Stomach (tissue), 8 donors: ENCODE measurements at regions not wholly inside any gene's neighbourhood (a gene's known extent, or its start where the extent isn't known, plus 50 kb on each side); places are given as distances from the start of the nearest gene placed in this dataset.

Source experiments
- DNase-seq, 2 donors: peaks; one replicate each; pipeline versions ENCODE4 v3.0.0 to v3.0.0-alpha.2; 2013 to 2019
- H3K27ac ChIP-seq, 5 donors: fragments of 200-600 bp in 4 of 5; sonication (generic) in 4 of 5; one replicate each; pipeline ENCODE4 v1.5.1; 2013 to 2019; ENCODE audit warnings: mild to moderate bottlenecking in 1 of 5, moderate library complexity in 1 of 5
- H3K27me3 ChIP-seq, 3 donors: fragments of 200-600 bp; sonication (generic); one replicate each; pipeline ENCODE4 v1.5.1; 2017 to 2019; ENCODE audit warnings: mixed run types in 1 of 3
- H3K36me3 ChIP-seq, 4 donors: fragments of 200-600 bp; sonication (generic); 1 replicate in 3 of 4; 2 replicates in 1 of 4; pipeline ENCODE4 v1.5.1; 2016 to 2019
- H3K4me1 ChIP-seq, 4 donors: fragments of 200-600 bp; sonication (generic); one replicate each; pipeline ENCODE4 v1.5.1; 2016 to 2019
- H3K4me3 ChIP-seq, 4 donors: fragments of 200-600 bp; sonication (generic) in 3 of 4; one replicate each; pipeline ENCODE4 v1.5.1; 2016 to 2019; ENCODE audit warnings: mild to moderate bottlenecking in 1 of 4
- H3K9me3 ChIP-seq, 4 donors: fragments of 200-600 bp; sonication (generic); one replicate each; pipeline ENCODE4 v1.5.1; 2016 to 2019
- EP300 ChIP-seq: sonication (generic); formaldehyde crosslinking; IDR thresholded peaks from one replicate; pipeline ENCODE4 v1.6.1; 2017; ENCODE audit warnings: antibody characterized with exemption
- POLR2A ChIP-seq, 4 donors: fragments of 450-650 bp; IDR thresholded peaks; one replicate each; pipeline ENCODE4 v1.6.1; 2016; ENCODE audit warnings: antibody characterized with exemption in 4 of 4, control low read depth in 2 of 4, mild to moderate bottlenecking in 1 of 4, moderate library complexity in 1 of 4
- POLR2AphosphoS5 ChIP-seq, 3 donors: sonication (generic); formaldehyde crosslinking; IDR thresholded peaks; one replicate each; pipeline ENCODE4 v1.6.1; 2016; ENCODE audit warnings: antibody characterized with exemption in 3 of 3
- WGBS, 5 donors: extraction: QIAGEN DNeasy Blood & Tissue Kit in 3 of 5; methylation state at CpG; one replicate each; pipeline versions ENCODE4 v1.1.5 to v1.1.7; 2013 to 2018; 5-methylcytosine and 5-hydroxymethylcytosine counted together
- intact Hi-C: fragments of 100-400 bp; cut with DNase I; formaldehyde crosslinking; loops from one replicate; pipeline ENCODE4 v1.15.1; 2023; ENCODE audit warnings: low total_unique reads
- TF ChIP-seq, protein P1 (sequence below), 7 experiments: fragments of 450-650 bp in 4 of 7; fragments of 200-600 bp in 3 of 7; sonication (generic) in 3 of 7; IDR thresholded peaks; one replicate each; pipeline ENCODE4 v1.5.1; 2016 to 2019; ENCODE audit warnings: antibody characterized with exemption in 7 of 7, control low read depth in 2 of 7, mild to moderate bottlenecking in 1 of 7
- donor health status: healthy with polysubstance abuse.
- donor health status: Bipolar disorder and iron deficiency.
- donor health status: healthy.

DNA sequence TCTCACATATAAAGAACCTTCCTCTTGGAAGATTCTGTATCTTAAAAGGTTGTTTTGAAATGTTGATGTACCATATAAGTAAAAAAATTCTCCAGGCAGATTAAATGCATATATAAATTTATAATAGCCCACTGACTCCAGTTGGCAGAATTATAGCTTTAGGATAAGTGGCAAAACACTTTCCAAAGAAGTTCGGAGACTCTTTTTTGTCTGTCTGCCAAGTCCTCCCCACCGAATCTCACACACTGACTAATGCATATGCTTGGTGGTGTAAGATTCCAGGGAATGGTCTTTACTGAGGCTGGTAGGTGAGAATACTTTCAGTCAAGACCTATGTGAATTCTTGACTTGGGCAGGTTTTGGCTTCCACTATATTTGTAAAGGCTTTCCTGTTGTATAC lies 724.3 kb upstream of the CXADR start:
- Histone ChIP-seq H3K27me3 (no peaks in the 10 kb centered on the region), H3K9me3 (peaks cover 0 to 17% (median 5%) of the 10 kb centered on the region in 4 donors), H3K27ac (no peak overlapping the region), H3K4me1 (no peaks in the 10 kb centered on the region), H3K4me3 (no peak overlapping the region), H3K36me3 (no peaks in the 10 kb centered on the region)
- DNase-seq, result no peak
- TF ChIP-seq, protein P1, sequence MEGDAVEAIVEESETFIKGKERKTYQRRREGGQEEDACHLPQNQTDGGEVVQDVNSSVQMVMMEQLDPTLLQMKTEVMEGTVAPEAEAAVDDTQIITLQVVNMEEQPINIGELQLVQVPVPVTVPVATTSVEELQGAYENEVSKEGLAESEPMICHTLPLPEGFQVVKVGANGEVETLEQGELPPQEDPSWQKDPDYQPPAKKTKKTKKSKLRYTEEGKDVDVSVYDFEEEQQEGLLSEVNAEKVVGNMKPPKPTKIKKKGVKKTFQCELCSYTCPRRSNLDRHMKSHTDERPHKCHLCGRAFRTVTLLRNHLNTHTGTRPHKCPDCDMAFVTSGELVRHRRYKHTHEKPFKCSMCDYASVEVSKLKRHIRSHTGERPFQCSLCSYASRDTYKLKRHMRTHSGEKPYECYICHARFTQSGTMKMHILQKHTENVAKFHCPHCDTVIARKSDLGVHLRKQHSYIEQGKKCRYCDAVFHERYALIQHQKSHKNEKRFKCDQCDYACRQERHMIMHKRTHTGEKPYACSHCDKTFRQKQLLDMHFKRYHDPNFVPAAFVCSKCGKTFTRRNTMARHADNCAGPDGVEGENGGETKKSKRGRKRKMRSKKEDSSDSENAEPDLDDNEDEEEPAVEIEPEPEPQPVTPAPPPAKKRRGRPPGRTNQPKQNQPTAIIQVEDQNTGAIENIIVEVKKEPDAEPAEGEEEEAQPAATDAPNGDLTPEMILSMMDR (IDR thresholded peaks at IDR 0.05), result no peak
- no peak for TF ChIP-seq POLR2A (IDR thresholded peaks at IDR 0.05)
- TF ChIP-seq EP300, result no peak
- TF ChIP-seq POLR2AphosphoS5 (IDR thresholded peaks at IDR 0.05), result no peak
- WGBS, 5 donors, result 33 to 41% (median 37%) methylated on average over 2 of the region's 2 CpGs
- intact Hi-C loops, result no loop called here

DNA sequence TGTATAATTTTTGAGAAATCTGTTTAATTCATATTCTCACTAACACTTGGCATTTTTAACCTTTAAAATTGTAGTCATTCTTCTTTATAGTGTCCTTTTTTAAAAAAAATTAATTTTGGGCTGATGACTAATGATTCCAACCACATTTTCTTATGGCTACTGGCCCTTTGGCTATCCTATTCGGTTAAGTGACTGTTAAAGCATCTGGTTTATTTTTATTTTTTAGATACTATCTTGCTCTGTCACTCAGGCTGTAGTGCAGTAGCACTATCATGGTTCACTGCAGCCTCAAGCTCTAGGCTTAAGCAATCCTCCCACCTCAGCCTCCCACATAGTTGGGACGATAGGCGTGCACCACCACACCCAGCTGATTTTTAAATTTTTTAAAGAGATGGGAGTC lies 723.2 kb upstream of the CXADR start:
- Histone ChIP-seq H3K27me3 (no peaks in the 10 kb centered on the region), H3K36me3 (no peaks in the 10 kb centered on the region), H3K27ac (no peak overlapping the region), H3K4me1 (no peaks in the 10 kb centered on the region), H3K4me3 (no peak overlapping the region), H3K9me3 (peaks cover 0 to 7% (median 0%) of the 10 kb centered on the region in 4 donors)
- no peak for TF ChIP-seq POLR2AphosphoS5 (IDR thresholded peaks at IDR 0.05)
- TF ChIP-seq EP300, result no peak
- TF ChIP-seq, protein P1 (IDR thresholded peaks at IDR 0.05), result no peak
- no peak for TF ChIP-seq POLR2A (IDR thresholded peaks at IDR 0.05)
- intact Hi-C loops, result no loop called here
- WGBS, 5 donors, result 88 to 91% (median 88%) methylated on average over 3 of the region's 3 CpGs
- no peak for DNase-seq

DNA sequence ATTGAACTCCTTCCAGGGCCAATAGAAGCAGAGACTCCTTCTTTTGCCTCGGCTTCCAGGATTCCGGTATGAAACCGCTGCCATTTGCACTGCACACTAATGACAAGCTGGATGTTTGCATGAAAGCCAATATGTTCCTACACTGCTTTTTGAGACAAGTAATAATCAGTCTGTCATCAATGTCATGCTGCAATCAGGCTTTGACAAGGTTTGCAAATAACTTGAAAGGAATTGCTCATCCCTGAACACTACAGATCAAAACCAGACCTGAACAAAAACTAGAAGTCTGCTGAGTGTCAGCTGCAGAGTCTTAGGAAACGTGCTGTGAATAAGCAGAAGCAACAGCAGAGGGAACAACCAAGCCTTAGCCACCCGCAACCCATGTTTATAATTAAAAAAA lies 720.7 kb upstream of the CXADR start:
- H3K4me3 ChIP-seq, result no peak overlapping the region

DNA sequence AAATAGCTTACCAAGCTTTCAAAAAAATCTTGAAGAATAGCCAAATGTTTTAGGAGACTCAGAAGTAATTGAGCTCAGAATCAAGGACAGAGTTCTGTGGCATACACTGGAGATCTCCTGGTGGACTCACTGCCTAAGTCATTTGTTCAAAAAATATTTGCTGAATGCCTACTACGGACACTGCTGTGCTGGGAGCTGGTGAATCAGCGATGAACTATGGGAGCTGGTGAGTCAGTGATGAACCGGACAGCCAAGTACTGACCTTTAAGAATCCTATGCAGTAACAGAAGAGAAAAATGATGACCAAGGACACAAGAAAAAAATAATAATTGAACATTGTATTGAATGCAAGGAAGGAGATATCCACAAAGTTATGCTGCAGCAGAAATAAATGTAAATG lies 717.9 kb upstream of the CXADR start:
- Histone ChIP-seq H3K4me3 (no peak overlapping the region), H3K27me3 (no peaks in the 10 kb centered on the region), H3K4me1 (no peaks in the 10 kb centered on the region), H3K9me3 (no peaks in the 10 kb centered on the region), H3K27ac (no peak overlapping the region), H3K36me3 (no peaks in the 10 kb centered on the region)
- WGBS, 5 donors, result 66 to 81% (median 74%) methylated on average over 3 of the region's 3 CpGs
- intact Hi-C loops, result no loop called here
- no peak for DNase-seq
- TF ChIP-seq, protein P1 (IDR thresholded peaks at IDR 0.05), result no peak
- peak in 1 of 3 donors; percentile 18 for TF ChIP-seq POLR2AphosphoS5 (IDR thresholded peaks at IDR 0.05)

More for the DNA sequence above, 720.7 kb upstream of the CXADR start:
- H3K27me3 ChIP-seq, result no peaks in the 10 kb centered on the region
- 84 to 94% (median 85%) methylated on average over 5 of the region's 5 CpGs for WGBS, 5 donors
- no peak for TF ChIP-seq POLR2A (IDR thresholded peaks at IDR 0.05)
- no peak for TF ChIP-seq EP300
- no peak for TF ChIP-seq POLR2AphosphoS5 (IDR thresholded peaks at IDR 0.05)
- TF ChIP-seq, protein P1 (IDR thresholded peaks at IDR 0.05), result no peak
- no peaks in the 10 kb centered on the region for H3K9me3 ChIP-seq
- DNase-seq, result no peak
- H3K4me1 ChIP-seq, result no peaks in the 10 kb centered on the region
- intact Hi-C loops, result no loop called here
- H3K27ac ChIP-seq, result no peak overlapping the region
- no peaks in the 10 kb centered on the region for H3K36me3 ChIP-seq
